Skeletal muscle tissue (tissue), 3 donors: ENCODE measurements at regions not wholly inside any gene's neighbourhood (a gene's known extent, or its start where the extent isn't known, plus 50 kb on each side); places are given as distances from the start of the nearest gene placed in this dataset.

Source experiments
- H3K27ac ChIP-seq: one replicate; pipeline ENCODE4 v1.7.0; 2013; ENCODE audit warnings: mild to moderate bottlenecking, low read depth, low read length, inconsistent platforms
- H3K27me3 ChIP-seq, 3 donors: one replicate each; pipeline ENCODE4 v1.7.0; 2013; ENCODE audit warnings: low read length in 3 of 3; ENCODE audit not compliant: control insufficient read depth in 3 of 3, insufficient read depth in 3 of 3
- H3K36me3 ChIP-seq, 3 donors: one replicate each; pipeline ENCODE4 v1.7.0; 2013; ENCODE audit warnings: low read length in 3 of 3; ENCODE audit not compliant: control insufficient read depth in 3 of 3, insufficient read depth in 3 of 3
- H3K4me1 ChIP-seq, 3 donors: one replicate each; pipeline ENCODE4 v1.7.0; 2013; ENCODE audit warnings: low read length in 3 of 3, mild to moderate bottlenecking in 3 of 3; ENCODE audit not compliant: control insufficient read depth in 3 of 3, insufficient read depth in 3 of 3
- H3K4me3 ChIP-seq, 3 donors: one replicate each; pipeline ENCODE4 v1.7.0; 2013; ENCODE audit warnings: low read length in 3 of 3
- H3K9ac ChIP-seq, 3 donors: one replicate each; pipeline ENCODE4 v1.7.0; 2013; ENCODE audit warnings: low read length in 3 of 3, mild to moderate bottlenecking in 3 of 3, moderate library complexity in 2 of 3, low read depth in 1 of 3
- H3K9me3 ChIP-seq, 3 donors: one replicate each; pipeline ENCODE4 v1.7.0; 2013; ENCODE audit warnings: low read length in 3 of 3; ENCODE audit not compliant: control insufficient read depth in 3 of 3
- donor health status: Osteomylitis.

DNA sequence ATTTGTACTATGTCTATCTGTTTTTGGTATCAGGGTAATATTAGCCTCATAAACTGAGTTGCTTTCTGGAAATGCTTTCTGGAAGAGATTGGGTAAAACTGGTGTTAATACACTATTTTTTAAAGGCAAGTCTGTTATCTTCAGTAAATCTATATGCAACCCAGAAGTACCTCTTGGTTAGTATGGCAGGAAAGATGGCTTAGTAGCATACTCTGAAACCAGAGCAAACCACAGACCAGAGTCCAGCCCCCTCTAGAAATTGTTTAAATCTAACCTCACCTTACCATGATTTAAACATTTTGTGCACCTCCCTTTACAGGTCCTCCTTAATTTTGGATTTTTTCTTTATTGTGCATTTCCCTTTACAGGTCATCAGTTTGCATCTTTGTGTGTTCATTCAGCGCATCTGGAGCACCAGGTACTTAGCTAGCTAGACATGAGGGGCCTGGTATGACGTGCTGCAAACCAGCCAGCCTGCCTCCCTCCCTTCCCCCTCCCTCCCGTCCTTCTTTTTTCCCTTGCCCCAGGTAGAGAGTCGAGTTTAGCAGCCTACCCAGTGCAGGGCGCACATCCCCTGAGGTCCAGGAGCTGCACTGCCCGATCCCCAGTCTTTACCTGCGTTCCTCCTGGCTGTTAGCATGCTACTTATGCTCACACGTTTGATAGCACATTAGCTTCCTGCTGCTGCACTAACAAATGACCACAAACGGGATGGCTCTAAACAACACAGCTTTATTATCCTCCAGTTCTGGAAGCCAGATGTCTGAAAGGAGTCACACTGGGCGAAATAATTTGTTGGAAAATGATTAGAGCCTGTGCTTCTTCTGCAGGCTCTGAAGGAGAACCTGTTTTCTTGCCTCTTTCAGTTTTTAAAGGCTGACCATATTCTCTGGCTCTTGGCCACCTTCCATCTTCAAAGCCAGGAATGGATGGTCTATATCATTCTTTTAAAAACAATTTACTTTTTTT is 299.9 kb upstream of the HABP2 start:
- H3K9ac ChIP-seq, result no peak overlapping the region
- no peaks in the 10 kb centered on the region for H3K4me1 ChIP-seq
- H3K9me3 ChIP-seq, result no peaks in the 10 kb centered on the region
- H3K36me3 ChIP-seq, result no peaks in the 10 kb centered on the region
- H3K27ac ChIP-seq, result no peak overlapping the region
- no peak overlapping the region for H3K4me3 ChIP-seq
- peaks cover 0 to 2% (median under 1%) of the 10 kb centered on the region in 3 donors for H3K27me3 ChIP-seq

DNA sequence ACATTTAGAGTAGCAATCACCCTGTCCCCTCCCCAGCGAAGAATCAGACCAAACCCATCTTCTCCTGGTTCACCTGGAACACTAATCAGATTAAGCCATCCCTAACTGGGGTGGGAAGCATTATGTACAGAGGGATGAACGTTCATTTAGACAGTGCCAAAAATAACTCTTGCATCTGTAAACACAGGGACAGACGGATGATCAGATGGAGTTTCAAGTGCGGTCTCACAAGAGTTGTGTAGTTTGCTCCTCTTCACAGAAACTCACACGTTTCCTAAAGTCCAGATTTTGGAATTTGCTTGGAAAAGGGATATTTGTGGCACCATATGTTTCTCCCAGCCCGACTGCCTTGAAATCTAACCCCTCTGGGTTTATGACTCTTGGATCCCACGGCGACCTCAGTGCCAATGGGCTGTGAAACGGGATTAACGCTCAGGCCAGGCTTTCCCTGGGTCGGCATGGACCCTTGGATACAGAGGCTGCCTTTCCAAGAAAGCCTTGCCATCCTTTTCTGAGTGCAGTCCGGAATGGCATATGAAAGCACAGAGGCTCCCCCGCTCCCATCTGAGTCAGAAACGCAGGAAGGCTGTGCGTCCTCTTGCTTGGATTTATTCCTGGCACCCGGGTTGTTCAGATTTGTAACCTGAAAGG is 293.2 kb upstream of the HABP2 start:
- Histone ChIP-seq H3K27ac (no peak overlapping the region), H3K27me3 (peaks cover 4 to 18% (median 4%) of the 10 kb centered on the region in 3 donors), H3K9me3 (no peaks in the 10 kb centered on the region), H3K4me1 (no peaks in the 10 kb centered on the region), H3K4me3 (no peak overlapping the region), H3K9ac (no peak overlapping the region), H3K36me3 (no peaks in the 10 kb centered on the region)

DNA sequence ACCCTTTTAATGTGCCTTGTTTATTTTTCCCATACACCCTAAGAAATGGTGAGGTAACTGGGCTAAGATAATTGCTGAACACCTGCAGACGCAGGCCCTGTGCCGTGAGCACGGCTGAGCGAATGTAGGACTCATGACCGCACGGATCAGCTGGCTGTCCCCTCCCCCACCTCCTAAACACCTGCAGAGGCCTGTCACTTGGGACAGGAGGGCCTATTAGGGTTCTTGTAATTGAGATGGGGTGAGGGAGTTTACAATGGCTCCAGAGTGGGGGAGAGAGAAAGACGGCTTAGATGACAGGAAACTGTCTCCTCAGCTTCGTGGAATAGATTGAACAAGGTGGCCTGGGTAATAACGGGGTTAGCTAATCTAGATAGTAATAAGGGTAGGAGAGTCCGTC is 291.7 kb upstream of the HABP2 start:
- H3K9me3 ChIP-seq, result no peaks in the 10 kb centered on the region
- no peak overlapping the region for H3K9ac ChIP-seq
- no peak overlapping the region for H3K27ac ChIP-seq
- H3K27me3 ChIP-seq, result peaks cover 4 to 18% (median 4%) of the 10 kb centered on the region in 3 donors
- H3K4me3 ChIP-seq, result no peak overlapping the region
- no peaks in the 10 kb centered on the region for H3K36me3 ChIP-seq
- H3K4me1 ChIP-seq, result no peaks in the 10 kb centered on the region

GRCh38 chr10:113261611-113262091 is 291.2 kb upstream of the HABP2 start:
- H3K9me3 ChIP-seq, result no peaks in the 10 kb centered on the region
- H3K27ac ChIP-seq, result no peak overlapping the region
- no peak overlapping the region for H3K4me3 ChIP-seq
- H3K27me3 ChIP-seq, result peaks cover 4 to 18% (median 4%) of the 10 kb centered on the region in 3 donors
- no peaks in the 10 kb centered on the region for H3K4me1 ChIP-seq
- no peak overlapping the region for H3K9ac ChIP-seq
- no peaks in the 10 kb centered on the region for H3K36me3 ChIP-seq

- Histone ChIP-seq H3K27me3 (peaks cover 4 to 17% (median 5%) of the 10 kb centered on the region in 3 donors), H3K4me1 (no peaks in the 10 kb centered on the region), H3K9ac (no peak overlapping the region), H3K36me3 (no peaks in the 10 kb centered on the region), H3K9me3 (no peaks in the 10 kb centered on the region), H3K27ac (no peak overlapping the region), H3K4me3 (no peak overlapping the region)
Observed at GRCh38 chr10:113263056-113263455, 289.8 kb upstream of the HABP2 start.

GRCh38 chr10:113264333-113265131 is 288.3 kb upstream of the HABP2 start:
- H3K36me3 ChIP-seq, result no peaks in the 10 kb centered on the region
- no peaks in the 10 kb centered on the region for H3K9me3 ChIP-seq
- H3K4me3 ChIP-seq, result no peak overlapping the region
- no peaks in the 10 kb centered on the region for H3K4me1 ChIP-seq
- H3K27ac ChIP-seq, result no peak overlapping the region
- H3K27me3 ChIP-seq, result peaks cover 4 to 14% (median 7%) of the 10 kb centered on the region in 3 donors
- H3K9ac ChIP-seq, result no peak overlapping the region

GRCh38 chr10:113266147-113266546 is 286.7 kb upstream of the HABP2 start:
- Histone ChIP-seq H3K36me3 (no peaks in the 10 kb centered on the region), H3K27ac (no peak overlapping the region), H3K27me3 (peaks cover 0 to 3% (median 1%) of the 10 kb centered on the region in 3 donors), H3K9me3 (no peaks in the 10 kb centered on the region), H3K9ac (no peak overlapping the region), H3K4me3 (no peak overlapping the region), H3K4me1 (no peaks in the 10 kb centered on the region)

GRCh38 chr10:113267619-113268562 is 285.0 kb upstream of the HABP2 start:
- Histone ChIP-seq H3K9ac (no peak overlapping the region), H3K36me3 (no peaks in the 10 kb centered on the region), H3K4me3 (no peak overlapping the region), H3K9me3 (no peaks in the 10 kb centered on the region), H3K4me1 (peaks cover 4 to 6% (median 5%) of the 10 kb centered on the region in 3 donors), H3K27me3 (peaks cover 0 to 3% (median 0%) of the 10 kb centered on the region in 3 donors), H3K27ac (no peak overlapping the region)

DNA sequence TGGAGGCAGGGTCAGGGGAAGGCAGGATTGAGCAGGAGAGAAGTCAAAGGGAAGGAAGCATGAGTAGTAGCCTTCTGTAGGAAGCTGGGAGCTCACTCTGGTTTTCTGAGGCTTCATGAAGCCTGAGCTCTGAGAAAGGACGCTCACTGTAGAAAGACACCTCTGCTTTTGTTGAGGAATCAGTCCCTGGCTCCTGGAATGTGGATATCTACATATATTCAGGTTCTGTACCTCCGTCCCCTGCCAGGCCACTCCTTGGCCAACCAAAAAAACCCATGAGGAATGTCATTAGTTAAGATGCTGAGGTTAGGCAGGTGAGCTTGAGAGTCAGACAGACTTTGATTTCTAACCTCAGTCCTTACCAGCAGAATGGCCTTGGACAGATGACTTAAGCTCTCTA is 283.5 kb upstream of the HABP2 start:
- no peak overlapping the region for H3K9ac ChIP-seq
- peaks cover 5 to 13% (median 11%) of the 10 kb centered on the region in 3 donors for H3K4me1 ChIP-seq
- H3K4me3 ChIP-seq, result no peak overlapping the region
- no peak overlapping the region for H3K27ac ChIP-seq
- no peaks in the 10 kb centered on the region for H3K36me3 ChIP-seq
- H3K27me3 ChIP-seq, result peaks cover 0 to 3% (median 3%) of the 10 kb centered on the region in 3 donors
- H3K9me3 ChIP-seq, result no peaks in the 10 kb centered on the region
